SHP77 (cell line): ENCODE measurements at regions not wholly inside any gene's neighbourhood (a gene's known extent, or its start where the extent isn't known, plus 50 kb on each side); places are given as distances from the start of the nearest gene placed in this dataset.
"Not testable (repeated sequence)": the region's sequence is repeated elsewhere in the genome, so short reads cannot be mapped to it uniquely, and the experiment has no call there.

Source experiments
- DNase-seq, 2 experiments: peaks; one replicate each; lab custom pipeline; 2025; lab: John Stamatoyannopoulos, UW

DNA sequence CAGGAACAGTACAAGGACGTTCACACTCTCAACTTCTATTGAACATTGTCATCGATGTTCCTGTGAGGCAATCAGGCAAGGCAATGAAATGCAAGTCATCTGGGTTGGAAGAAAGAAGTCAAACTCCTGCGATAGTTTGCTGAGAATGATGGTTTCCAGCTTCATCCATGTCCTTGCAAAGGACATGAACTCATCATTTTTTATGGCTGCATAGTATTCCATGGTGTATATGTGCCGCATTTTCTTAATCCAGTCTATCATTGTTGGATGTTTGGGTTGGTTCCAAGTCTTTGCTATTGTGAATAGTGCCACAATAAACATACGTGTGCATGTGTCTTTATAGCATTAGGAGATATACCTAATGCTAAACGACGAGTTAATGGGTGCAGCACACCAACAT is 180.0 kb downstream of the RTP5 start:
- DNase-seq = not testable (repeated sequence)

DNA sequence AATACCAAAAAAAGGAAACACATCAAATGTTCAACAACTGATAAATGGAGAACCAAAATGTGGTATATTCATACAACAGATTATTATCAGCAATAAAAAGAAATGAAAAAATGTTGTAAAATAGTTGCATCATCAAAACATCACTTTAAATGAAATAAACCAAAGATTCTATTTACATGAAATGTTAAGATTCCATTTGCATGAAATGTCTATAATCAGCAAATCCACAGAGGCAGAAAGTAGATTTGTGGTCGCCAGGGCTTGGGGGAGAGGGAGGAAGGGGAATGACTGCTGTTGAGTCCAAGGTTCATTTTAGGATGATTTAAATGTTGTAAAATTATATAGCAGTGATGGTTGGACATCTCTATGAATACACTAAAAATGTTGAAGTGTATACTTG is 181.9 kb downstream of the RTP5 start:
- no peak for DNase-seq

DNA sequence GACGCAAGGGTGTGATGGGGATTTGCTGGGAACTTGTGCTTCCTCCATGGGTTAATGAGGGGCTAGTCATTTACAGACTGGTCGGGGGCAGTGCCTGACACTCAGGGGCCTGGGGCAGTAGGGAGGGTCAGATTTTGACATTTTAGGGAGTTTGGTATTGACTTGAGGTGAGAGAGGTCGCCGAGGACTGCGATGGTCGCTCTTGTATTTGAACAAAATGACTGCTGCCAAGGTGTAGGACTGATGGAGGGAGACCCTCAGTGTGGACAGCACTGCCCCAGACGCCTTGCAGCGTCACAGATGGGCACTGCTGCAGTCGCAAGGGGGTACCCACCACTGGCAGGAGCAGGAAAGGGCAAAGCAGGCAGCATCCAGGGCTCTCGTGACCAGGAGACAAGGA is 182.9 kb downstream of the RTP5 start:
- no peak for DNase-seq

GRCh38 chr2:242053921-242054320 is 184.4 kb downstream of the RTP5 start:
- DNase-seq = no peak

DNA sequence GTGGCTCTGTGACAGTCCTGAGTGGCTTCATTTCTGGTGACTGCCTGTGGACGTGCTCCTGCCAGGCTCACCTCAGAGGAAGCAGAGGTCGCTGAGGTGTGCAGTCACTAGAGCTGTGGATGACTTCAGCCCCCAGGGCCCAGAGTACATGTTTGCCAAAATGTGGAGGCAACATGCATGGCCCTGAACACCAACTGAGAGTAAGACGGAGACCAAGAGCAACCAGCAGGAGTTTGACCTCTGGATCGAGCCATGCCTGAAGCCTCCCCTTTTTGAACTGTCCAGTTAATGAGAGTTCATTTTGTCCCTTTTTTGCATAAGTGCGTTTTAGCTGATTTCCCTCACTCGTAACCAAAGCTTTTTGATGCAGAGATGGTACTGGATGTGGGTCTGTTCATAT is 184.9 kb downstream of the RTP5 start:
- no peak for DNase-seq

DNA sequence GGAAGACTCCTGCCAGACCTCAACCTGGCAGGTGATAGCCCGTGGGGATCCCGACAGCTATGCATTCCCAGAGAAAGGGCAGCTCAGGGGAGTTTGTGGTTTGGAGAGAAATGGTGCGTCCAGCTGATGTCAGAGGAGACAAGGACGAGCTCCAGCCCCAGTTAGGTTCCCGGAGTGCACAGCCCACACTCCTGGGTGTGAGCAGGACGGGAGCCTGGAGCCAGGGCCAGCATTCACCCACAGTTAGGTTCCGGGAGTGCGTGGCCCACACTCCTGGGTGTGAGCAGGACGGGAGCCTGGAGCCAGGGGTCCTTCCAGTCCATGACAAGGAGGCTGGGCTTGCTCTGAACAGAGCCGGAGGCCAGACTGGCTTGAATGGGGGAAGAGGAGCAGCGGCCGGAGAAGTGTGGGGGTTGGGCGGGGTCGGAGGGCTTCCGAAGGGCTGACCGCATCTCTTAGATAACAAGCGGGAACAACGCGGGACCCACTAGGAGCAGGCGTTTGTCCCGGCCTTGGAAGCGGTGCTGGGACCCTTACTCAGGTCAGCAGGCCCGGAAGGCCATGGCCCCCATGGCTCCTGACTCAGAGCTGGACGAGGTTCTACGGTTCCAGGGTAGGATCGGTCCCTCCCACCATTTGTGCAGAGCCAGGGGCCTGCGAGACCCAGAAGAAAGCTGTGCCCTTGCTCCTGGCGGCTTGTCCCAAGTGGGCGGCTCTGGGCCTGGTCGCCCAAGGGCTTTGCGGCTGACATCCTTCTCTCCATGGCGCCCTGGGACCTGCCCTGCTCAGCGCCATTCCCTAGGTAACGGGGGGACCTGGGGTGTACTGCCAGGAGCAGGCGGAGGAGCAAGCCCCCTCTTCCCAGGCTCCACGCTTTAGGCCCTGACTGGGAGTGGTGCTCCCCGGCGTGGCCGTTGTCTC is 185.6 kb downstream of the RTP5 start:
- no peak for DNase-seq

DNA sequence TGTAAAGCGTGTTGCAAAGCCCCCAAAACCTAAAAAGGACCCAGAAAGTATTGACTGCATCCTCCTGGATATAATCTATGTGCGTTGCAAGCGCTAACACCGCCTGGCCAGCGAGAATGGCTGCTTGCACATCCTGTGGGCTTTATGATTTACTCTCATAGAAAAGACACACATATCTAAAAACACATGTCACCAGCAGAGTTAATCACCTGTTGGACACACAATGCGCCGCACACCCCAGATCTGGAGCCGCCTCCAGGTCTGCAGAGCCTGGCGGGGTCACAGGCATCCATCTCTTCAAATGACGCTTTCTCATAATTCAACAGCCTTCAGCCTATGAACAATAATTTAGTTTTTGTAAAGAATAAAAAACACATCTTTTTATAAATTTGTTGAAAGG is 186.5 kb downstream of the RTP5 start:
- no peak for DNase-seq

GRCh38 chr2:242056785-242057184 is 187.3 kb downstream of the RTP5 start:
- no peak for DNase-seq

DNA sequence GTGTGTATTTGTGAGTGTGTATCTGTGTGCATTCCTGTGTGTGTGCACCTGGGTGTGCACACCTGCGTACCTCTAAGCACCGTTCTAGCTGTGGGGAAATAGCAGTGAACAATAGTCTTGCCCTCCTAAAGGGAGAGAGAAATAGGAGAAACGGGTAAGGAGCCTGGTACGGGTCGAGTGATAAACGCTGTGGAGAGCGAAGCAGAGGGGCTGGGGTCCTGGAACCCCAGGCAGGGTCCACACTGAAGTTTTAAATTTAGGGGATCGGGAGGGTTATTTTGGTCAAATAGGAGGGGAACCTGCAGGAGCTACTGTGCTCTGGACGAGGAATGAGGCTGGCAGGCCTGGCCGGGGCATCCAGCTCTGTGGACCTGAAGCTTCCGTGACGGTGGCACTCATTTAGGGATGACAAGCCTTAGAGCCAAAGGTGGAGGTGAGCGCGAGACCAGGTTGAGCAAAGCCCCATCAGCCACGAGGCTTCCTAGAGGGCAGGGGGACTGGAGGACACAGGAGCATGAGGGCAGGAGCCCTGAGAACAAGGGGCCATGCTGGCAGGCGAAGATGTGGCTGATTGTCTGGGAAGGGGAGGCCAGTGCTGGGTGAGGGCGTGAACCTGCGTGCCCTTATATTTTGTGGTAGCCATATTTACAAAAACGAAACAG is 188.0 kb downstream of the RTP5 start:
- DNase-seq = no peak

DNA sequence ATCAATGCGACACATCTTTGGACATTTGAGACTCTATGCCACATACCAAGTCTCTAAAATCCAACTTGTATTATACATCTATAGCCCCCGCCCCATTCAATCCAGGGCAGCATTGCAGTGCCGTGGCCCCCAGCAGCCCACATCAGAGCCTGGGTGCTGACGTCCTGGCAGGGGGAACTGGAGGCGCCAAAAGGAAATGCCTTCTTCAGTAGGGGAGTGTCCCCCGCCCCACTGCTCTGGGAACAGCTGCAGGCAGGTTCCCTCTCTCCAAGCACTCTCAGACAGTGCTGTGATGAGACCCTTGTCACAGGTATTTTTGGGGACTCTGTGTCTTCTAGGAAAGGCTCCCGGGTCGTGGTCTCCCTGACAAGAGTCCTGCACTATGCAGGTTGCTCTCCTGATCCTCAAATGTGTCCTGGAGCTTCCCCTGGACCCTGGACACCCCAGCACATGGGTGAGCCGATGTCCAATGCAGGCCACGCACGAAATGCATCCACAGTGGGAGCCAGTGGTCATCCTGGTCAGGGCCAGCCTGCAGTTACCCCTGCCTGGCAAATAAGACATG is 188.7 kb downstream of the RTP5 start:
- no peak for DNase-seq

- DNase-seq = no peak
Measured at GRCh38 chr2:242059566-242059965, 190.0 kb downstream of the RTP5 start.

- no peak for DNase-seq
Measured at GRCh38 chr2:242060212-242060835, 190.8 kb downstream of the RTP5 start.

DNA sequence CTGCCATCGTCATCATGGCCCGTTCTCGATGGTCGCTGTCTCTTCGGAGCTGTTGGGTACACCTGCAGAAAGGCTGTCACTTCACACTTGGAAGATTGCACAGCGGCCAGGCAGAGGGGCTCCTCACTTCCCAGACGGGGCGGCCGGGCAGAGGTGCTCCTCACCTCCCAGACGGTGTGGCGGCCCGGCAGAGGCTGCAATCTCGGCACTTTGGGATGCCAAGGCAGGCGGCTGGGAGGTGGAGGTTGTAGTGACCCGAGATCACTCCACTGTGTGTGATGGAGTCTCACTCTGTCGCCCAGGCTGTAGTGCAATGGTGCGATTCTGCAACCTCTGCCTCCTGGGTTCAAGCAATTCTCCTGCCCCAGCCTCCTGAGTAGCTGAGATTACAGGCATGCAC is 192.4 kb downstream of the RTP5 start:
- not testable (repeated sequence) for DNase-seq

- DNase-seq = no peak
Measured at GRCh38 chr2:242063436-242063835, 193.9 kb downstream of the RTP5 start.

GRCh38 chr2:242063850-242064249 is 194.3 kb downstream of the RTP5 start:
- DNase-seq = no peak

- DNase-seq = no peak
Measured at GRCh38 chr2:242064364-242065250, 195.1 kb downstream of the RTP5 start.

DNA sequence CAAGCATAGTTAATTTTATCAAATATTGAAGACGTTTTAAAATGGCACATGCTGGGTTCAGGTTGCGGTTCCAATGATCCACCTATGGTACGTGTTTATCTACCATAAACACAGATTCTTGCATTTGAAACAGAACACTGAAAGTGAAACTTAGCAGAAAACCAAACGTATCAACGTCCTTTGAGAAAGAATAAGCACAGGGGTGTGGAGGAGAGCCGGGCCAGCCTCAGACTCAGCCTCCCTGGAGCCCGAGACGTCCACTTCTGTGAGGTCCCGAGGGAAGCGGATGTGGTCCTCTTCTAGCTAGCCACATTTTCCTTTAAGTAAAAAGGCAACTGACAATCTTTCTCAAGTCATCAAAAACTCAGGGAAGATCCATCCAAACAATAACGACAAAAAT is 195.9 kb downstream of the RTP5 start:
- no peak for DNase-seq

DNA sequence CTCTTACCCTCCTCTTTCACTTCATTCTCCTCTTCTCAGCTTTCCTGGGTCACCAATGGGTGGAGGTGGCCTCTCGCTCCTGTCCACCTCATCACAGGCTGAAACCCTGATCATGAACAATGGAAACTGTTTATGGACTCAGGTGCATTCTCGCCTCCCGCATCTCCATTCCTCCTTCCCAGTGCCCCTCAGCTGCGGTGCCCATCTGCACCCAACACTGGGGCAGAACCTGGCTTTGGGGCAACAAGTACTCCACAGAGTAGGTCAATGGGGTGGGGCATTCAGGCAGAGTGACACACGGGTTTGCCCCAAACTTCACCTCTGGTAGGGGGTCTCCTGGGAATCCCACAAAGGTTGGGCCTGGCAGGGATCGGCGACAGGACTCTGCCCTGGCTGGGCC is 199.5 kb downstream of the RTP5 start:
- no peak for DNase-seq

DNA sequence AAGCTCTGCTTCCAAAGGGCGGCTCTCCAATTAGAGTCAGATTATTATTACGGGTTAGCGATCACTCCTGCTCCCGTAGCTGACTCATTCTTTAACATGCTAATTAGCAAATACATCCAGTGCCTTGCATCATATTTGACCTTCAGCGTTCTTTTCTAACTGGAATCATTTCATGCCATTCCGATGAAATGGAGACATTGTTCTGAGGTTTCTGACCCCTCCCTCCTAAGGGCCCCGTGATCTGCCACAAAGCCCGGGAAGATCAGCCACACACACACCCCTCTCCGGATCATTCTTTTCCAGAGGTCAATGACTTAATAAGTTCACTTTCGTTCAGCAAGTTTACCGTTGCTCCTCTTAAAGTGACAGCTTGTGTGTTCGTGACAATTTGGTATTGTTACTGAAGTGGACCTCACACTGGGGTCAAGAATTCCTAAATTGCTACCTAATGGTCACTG is 200.4 kb downstream of the RTP5 start:
- DNase-seq = not testable (repeated sequence)

GRCh38 chr2:242070726-242071125 is 201.2 kb downstream of the RTP5 start:
- not testable (repeated sequence) for DNase-seq

- not testable (repeated sequence) for DNase-seq
Measured at GRCh38 chr2:242071377-242071776, 201.8 kb downstream of the RTP5 start.
